Liver (tissue), 8 donors: ENCODE measurements at regions not wholly inside any gene's neighbourhood (a gene's known extent, or its start where the extent isn't known, plus 50 kb on each side); places are given as distances from the start of the nearest gene placed in this dataset.

ENCODE experiments used
- DNase-seq: peaks from one replicate; pipeline ENCODE4 v3.0.0-alpha.2; 2017; ENCODE audit warnings: low spot score
- H3K27ac ChIP-seq, 2 donors: one replicate each; pipeline ENCODE4 v1.7.0; 2013; ENCODE audit warnings: inconsistent platforms in 2 of 2, low read length in 2 of 2, control low read depth in 1 of 2, low read depth in 1 of 2, mild to moderate bottlenecking in 1 of 2
- H3K27me3 ChIP-seq, 4 donors: one replicate each; pipeline versions ENCODE4 v1.6.1 to v1.7.0; 2013; ENCODE audit warnings: low read length in 3 of 4, inconsistent platforms in 1 of 4, mild to moderate bottlenecking in 1 of 4, moderate library complexity in 1 of 4; ENCODE audit not compliant: control insufficient read depth in 4 of 4, insufficient read depth in 4 of 4
- H3K36me3 ChIP-seq, 4 donors: one replicate each; pipeline versions ENCODE4 v1.6.1 to v1.7.0; 2013; ENCODE audit warnings: low read length in 3 of 4, mild to moderate bottlenecking in 3 of 4, low read depth in 1 of 4, moderate library complexity in 1 of 4; ENCODE audit not compliant: control insufficient read depth in 4 of 4, insufficient read depth in 3 of 4
- H3K4me1 ChIP-seq, 4 donors: one replicate each; pipeline versions ENCODE4 v1.6.1 to v1.7.0; 2013; ENCODE audit warnings: low read length in 3 of 4, mild to moderate bottlenecking in 3 of 4, moderate library complexity in 1 of 4; ENCODE audit not compliant: control insufficient read depth in 4 of 4, insufficient read depth in 4 of 4
- H3K4me3 ChIP-seq, 3 donors: one replicate each; pipeline versions ENCODE4 v1.6.1 to v1.7.0; 2013; ENCODE audit warnings: low read length in 3 of 3, control low read depth in 1 of 3, low read depth in 1 of 3, mild to moderate bottlenecking in 1 of 3
- H3K9ac ChIP-seq, 2 donors: one replicate each; pipeline ENCODE4 v1.7.0; 2013; ENCODE audit warnings: low read length in 2 of 2, mild to moderate bottlenecking in 2 of 2, moderate library complexity in 2 of 2, control low read depth in 1 of 2, low read depth in 1 of 2
- H3K9me3 ChIP-seq, 4 donors: one replicate each; pipeline versions ENCODE4 v1.6.1 to v1.7.0; 2013; ENCODE audit warnings: low read length in 3 of 4; ENCODE audit not compliant: control insufficient read depth in 4 of 4
- EGR1 ChIP-seq, 2 donors: IDR thresholded peaks; 2 replicates each; pipeline ENCODE4 v1.6.1; 2016 to 2018; ENCODE audit warnings: antibody characterized with exemption in 2 of 2, low read depth in 2 of 2
- FOXA1 ChIP-seq: IDR thresholded peaks from 2 replicates; pipeline ENCODE4 v1.6.1; 2016; ENCODE audit warnings: antibody characterized with exemption
- FOXA2 ChIP-seq: IDR thresholded peaks from 2 replicates; pipeline ENCODE4 v1.6.1; 2016; ENCODE audit warnings: antibody characterized with exemption
- GABPA ChIP-seq, 2 donors: IDR thresholded peaks in 1 of 2; conservative IDR thresholded peaks in 1 of 2; 2 replicates each; pipeline ENCODE4 v1.6.1; 2016; ENCODE audit warnings: antibody characterized with exemption in 2 of 2, mild to moderate bottlenecking in 1 of 2, moderate library complexity in 1 of 2
- HNF4A ChIP-seq, 2 donors: conservative IDR thresholded peaks; 2 replicates each; pipeline ENCODE4 v1.6.1; 2016; ENCODE audit warnings: antibody characterized with exemption in 2 of 2, mild to moderate bottlenecking in 2 of 2
- HNF4G ChIP-seq: IDR thresholded peaks from 2 replicates; pipeline ENCODE4 v1.6.1; 2016; ENCODE audit warnings: antibody characterized with exemption
- JUND ChIP-seq, 2 donors: IDR thresholded peaks; 2 replicates each; pipeline ENCODE4 v1.6.1; 2016; ENCODE audit warnings: antibody characterized with exemption in 2 of 2
- NR2F2 ChIP-seq: IDR thresholded peaks from 2 replicates; pipeline ENCODE4 v1.6.1; 2016; ENCODE audit warnings: antibody characterized with exemption
- RAD21 ChIP-seq, 2 donors: IDR thresholded peaks; 2 replicates each; pipeline ENCODE4 v1.6.1; 2016; ENCODE audit warnings: antibody characterized with exemption in 2 of 2, mild to moderate bottlenecking in 2 of 2
- RXRA ChIP-seq, 2 donors: IDR thresholded peaks; 2 replicates each; pipeline ENCODE4 v1.6.1; 2017 to 2018; ENCODE audit warnings: antibody characterized with exemption in 2 of 2, mild to moderate bottlenecking in 1 of 2
- SP1 ChIP-seq: IDR thresholded peaks from 2 replicates; pipeline ENCODE4 v1.6.1; 2018; ENCODE audit warnings: antibody characterized with exemption, mild to moderate bottlenecking
- TAF1 ChIP-seq: conservative IDR thresholded peaks from 2 replicates; pipeline ENCODE4 v1.6.1; 2016; ENCODE audit warnings: antibody characterized with exemption, mild to moderate bottlenecking
- YY1 ChIP-seq: IDR thresholded peaks from 2 replicates; pipeline ENCODE4 v1.6.1; 2016; ENCODE audit warnings: antibody characterized with exemption, mild to moderate bottlenecking
- WGBS: extraction: QIAGEN DNeasy Blood & Tissue Kit; methylation state at CpG from one replicate; pipeline ENCODE4 v1.1.7; 2013; 5-methylcytosine and 5-hydroxymethylcytosine counted together
- TF ChIP-seq, protein P1 (sequence below): IDR thresholded peaks from 2 replicates; pipeline ENCODE4 v1.6.1; 2016; ENCODE audit warnings: antibody characterized with exemption, mild to moderate bottlenecking
- TF ChIP-seq, protein P2 (sequence below): IDR thresholded peaks from 2 replicates; pipeline ENCODE4 v1.6.1; 2016; ENCODE audit warnings: antibody characterized with exemption
- TF ChIP-seq, protein P3 (sequence below): IDR thresholded peaks from 2 replicates; pipeline ENCODE4 v1.6.1; 2016; ENCODE audit warnings: antibody characterized with exemption
- TF ChIP-seq, protein P4 (sequence below): fragments of 150-350 bp; IDR thresholded peaks from 2 replicates; pipeline ENCODE4 v1.5.1; 2017; ENCODE audit warnings: improper control_type of control experiment, low read depth, low read length; ENCODE audit not compliant: missing input control
- TF ChIP-seq, protein P5 (sequence below): IDR thresholded peaks from 2 replicates; pipeline ENCODE4 v1.6.1; 2016; ENCODE audit warnings: antibody characterized with exemption
- donor health status: healthy.
- donor health status: healthy.
- donor health status: healthy.
- donor health status: healthy.
- donor health status: healthy.

DNA sequence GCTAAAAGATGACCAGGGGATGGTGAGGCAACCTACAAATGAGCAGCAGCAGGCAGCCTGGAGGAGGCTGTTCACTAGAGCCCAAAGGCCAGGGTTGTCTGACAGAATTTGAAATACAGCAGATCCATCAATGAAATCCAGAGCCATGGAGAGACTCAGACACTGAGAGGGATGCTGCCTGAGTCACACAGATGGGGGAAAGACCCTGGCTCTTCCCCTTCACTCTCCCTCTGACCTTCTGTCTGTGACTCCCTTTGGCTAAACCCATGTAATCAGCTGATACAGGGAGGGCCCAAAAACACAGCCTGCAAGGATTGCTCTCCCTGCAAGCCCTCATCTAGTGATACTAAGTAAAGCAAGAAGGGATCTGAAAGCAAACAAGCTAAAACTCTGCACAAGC, 166.5 kb upstream of the SPOPL start:
- H3K9ac ChIP-seq = no peak overlapping the region
- H3K4me1 ChIP-seq = no peaks in the 10 kb centered on the region
- H3K36me3 ChIP-seq = no peaks in the 10 kb centered on the region
- H3K9me3 ChIP-seq = no peaks in the 10 kb centered on the region
- DNase-seq = no peak
- TF ChIP-seq EGR1 (IDR thresholded peaks at IDR 0.05; ENCODE audit: low read depth in 2 of 2) (no peak), FOXA2 (no peak), HNF4A (conservative IDR thresholded peaks at IDR 0.05) (no peak), RAD21 (IDR thresholded peaks at IDR 0.05) (no peak), JUND (IDR thresholded peaks at IDR 0.05) (no peak), GABPA (IDR thresholded peaks at IDR 0.05 in 1 of 2, conservative IDR thresholded peaks at IDR 0.05 in 1 of 2) (no peak), HNF4G (no peak), YY1 (no peak), TAF1 (no peak), RXRA (IDR thresholded peaks at IDR 0.05) (no peak), FOXA1 (no peak), SP1 (no peak), NR2F2 (no peak)
- TF ChIP-seq, protein P1, sequence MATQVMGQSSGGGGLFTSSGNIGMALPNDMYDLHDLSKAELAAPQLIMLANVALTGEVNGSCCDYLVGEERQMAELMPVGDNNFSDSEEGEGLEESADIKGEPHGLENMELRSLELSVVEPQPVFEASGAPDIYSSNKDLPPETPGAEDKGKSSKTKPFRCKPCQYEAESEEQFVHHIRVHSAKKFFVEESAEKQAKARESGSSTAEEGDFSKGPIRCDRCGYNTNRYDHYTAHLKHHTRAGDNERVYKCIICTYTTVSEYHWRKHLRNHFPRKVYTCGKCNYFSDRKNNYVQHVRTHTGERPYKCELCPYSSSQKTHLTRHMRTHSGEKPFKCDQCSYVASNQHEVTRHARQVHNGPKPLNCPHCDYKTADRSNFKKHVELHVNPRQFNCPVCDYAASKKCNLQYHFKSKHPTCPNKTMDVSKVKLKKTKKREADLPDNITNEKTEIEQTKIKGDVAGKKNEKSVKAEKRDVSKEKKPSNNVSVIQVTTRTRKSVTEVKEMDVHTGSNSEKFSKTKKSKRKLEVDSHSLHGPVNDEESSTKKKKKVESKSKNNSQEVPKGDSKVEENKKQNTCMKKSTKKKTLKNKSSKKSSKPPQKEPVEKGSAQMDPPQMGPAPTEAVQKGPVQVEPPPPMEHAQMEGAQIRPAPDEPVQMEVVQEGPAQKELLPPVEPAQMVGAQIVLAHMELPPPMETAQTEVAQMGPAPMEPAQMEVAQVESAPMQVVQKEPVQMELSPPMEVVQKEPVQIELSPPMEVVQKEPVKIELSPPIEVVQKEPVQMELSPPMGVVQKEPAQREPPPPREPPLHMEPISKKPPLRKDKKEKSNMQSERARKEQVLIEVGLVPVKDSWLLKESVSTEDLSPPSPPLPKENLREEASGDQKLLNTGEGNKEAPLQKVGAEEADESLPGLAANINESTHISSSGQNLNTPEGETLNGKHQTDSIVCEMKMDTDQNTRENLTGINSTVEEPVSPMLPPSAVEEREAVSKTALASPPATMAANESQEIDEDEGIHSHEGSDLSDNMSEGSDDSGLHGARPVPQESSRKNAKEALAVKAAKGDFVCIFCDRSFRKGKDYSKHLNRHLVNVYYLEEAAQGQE = no peak
- TF ChIP-seq, protein P2, sequence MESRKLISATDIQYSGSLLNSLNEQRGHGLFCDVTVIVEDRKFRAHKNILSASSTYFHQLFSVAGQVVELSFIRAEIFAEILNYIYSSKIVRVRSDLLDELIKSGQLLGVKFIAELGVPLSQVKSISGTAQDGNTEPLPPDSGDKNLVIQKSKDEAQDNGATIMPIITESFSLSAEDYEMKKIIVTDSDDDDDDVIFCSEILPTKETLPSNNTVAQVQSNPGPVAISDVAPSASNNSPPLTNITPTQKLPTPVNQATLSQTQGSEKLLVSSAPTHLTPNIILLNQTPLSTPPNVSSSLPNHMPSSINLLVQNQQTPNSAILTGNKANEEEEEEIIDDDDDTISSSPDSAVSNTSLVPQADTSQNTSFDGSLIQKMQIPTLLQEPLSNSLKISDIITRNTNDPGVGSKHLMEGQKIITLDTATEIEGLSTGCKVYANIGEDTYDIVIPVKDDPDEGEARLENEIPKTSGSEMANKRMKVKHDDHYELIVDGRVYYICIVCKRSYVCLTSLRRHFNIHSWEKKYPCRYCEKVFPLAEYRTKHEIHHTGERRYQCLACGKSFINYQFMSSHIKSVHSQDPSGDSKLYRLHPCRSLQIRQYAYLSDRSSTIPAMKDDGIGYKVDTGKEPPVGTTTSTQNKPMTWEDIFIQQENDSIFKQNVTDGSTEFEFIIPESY = no peak
- TF ChIP-seq, protein P3, sequence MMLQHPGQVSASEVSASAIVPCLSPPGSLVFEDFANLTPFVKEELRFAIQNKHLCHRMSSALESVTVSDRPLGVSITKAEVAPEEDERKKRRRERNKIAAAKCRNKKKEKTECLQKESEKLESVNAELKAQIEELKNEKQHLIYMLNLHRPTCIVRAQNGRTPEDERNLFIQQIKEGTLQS = no peak
- TF ChIP-seq, protein P4, sequence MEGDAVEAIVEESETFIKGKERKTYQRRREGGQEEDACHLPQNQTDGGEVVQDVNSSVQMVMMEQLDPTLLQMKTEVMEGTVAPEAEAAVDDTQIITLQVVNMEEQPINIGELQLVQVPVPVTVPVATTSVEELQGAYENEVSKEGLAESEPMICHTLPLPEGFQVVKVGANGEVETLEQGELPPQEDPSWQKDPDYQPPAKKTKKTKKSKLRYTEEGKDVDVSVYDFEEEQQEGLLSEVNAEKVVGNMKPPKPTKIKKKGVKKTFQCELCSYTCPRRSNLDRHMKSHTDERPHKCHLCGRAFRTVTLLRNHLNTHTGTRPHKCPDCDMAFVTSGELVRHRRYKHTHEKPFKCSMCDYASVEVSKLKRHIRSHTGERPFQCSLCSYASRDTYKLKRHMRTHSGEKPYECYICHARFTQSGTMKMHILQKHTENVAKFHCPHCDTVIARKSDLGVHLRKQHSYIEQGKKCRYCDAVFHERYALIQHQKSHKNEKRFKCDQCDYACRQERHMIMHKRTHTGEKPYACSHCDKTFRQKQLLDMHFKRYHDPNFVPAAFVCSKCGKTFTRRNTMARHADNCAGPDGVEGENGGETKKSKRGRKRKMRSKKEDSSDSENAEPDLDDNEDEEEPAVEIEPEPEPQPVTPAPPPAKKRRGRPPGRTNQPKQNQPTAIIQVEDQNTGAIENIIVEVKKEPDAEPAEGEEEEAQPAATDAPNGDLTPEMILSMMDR = no peak
- TF ChIP-seq, protein P5, sequence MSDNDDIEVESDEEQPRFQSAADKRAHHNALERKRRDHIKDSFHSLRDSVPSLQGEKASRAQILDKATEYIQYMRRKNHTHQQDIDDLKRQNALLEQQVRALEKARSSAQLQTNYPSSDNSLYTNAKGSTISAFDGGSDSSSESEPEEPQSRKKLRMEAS = no peak
- no peak overlapping the region for H3K27ac ChIP-seq
- H3K4me3 ChIP-seq = no peak overlapping the region
- no peaks in the 10 kb centered on the region for H3K27me3 ChIP-seq

DNA sequence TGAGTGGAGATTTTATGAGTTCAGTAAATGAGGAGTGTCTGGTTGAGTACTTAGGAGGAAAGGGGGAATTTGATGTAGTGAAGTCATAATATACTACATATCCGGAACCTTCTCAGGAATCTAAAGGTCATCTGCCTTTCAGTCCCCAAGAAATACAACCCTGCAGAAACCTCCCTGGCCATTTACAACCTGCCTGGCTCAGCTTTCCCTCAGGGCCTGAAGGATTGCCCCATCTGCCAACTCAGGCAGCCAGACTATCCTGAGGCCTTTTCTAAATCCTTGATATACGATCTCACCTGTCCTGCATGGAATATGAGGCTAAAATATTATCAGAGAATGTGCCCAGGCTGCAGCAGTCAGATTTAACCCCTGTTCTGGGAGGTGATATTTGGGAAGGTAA, 165.4 kb upstream of the SPOPL start:
- no peaks in the 10 kb centered on the region for H3K9me3 ChIP-seq
- no peaks in the 10 kb centered on the region for H3K36me3 ChIP-seq
- no peaks in the 10 kb centered on the region for H3K4me1 ChIP-seq
- DNase-seq = no peak
- TF ChIP-seq RAD21 (IDR thresholded peaks at IDR 0.05) (no peak), NR2F2 (no peak), JUND (IDR thresholded peaks at IDR 0.05) (no peak), FOXA1 (no peak), TAF1 (no peak), HNF4G (no peak)
- TF ChIP-seq, protein P1 = no peak
- TF ChIP-seq, protein P2 = no peak
- TF ChIP-seq, protein P5 = no peak
- H3K4me3 ChIP-seq = no peak overlapping the region
- H3K27me3 ChIP-seq = no peaks in the 10 kb centered on the region
- no peak overlapping the region for H3K9ac ChIP-seq
- 96% methylated on average over 2 of the region's 2 CpGs for WGBS
- no peak overlapping the region for H3K27ac ChIP-seq
